Activated naive CD4-positive, alpha-beta T cell treated with anti-CD3 and anti-CD28 coated beads, Interleukin-2, amount 10 ng/mL, durations not matched to agents 7 days and 5 days (primary cell): ENCODE measurements at regions not wholly inside any gene's neighbourhood (a gene's known extent, or its start where the extent isn't known, plus 50 kb on each side); places are given as distances from the start of the nearest gene placed in this dataset.
A peak's percentile ranks its signal among the peaks of the same experiment; 100 is the strongest.
"Not testable (repeated sequence)": the region's sequence is repeated elsewhere in the genome, so short reads cannot be mapped to it uniquely, and the experiment has no call there.

ENCODE experiments used
- CTCF ChIA-PET: fragments of 350-600 bp; sonication (Branson Sonifier 250); formaldehyde crosslinking; loops from one replicate; lab custom pipeline; 2021; ENCODE audit warnings: antibody characterized with exemption; lab: Charles Lee
- DNase-seq: peaks from one replicate; pipeline ENCODE4 v3.0.0-alpha.2; 2020
- H3K27ac Mint-ChIP-seq: one replicate; pipeline ENCODE4 v1.8.0; 2021; ENCODE audit warnings: mild to moderate bottlenecking, moderate library complexity, mixed read lengths
- H3K27me3 Mint-ChIP-seq: one replicate; pipeline ENCODE4 v1.8.0; 2021; ENCODE audit warnings: mild to moderate bottlenecking, mixed read lengths
- H3K36me3 Mint-ChIP-seq: one replicate; pipeline ENCODE4 v1.8.0; 2021; ENCODE audit warnings: mixed read lengths
- H3K4me1 Mint-ChIP-seq: one replicate; pipeline ENCODE4 v1.8.0; 2021; ENCODE audit warnings: mixed read lengths
- H3K4me3 Mint-ChIP-seq: one replicate; pipeline ENCODE4 v1.8.0; 2021; ENCODE audit warnings: mild to moderate bottlenecking, moderate library complexity, mixed read lengths
- H3K9me3 Mint-ChIP-seq: one replicate; pipeline ENCODE4 v1.8.0; 2021; ENCODE audit warnings: mixed read lengths

DNA sequence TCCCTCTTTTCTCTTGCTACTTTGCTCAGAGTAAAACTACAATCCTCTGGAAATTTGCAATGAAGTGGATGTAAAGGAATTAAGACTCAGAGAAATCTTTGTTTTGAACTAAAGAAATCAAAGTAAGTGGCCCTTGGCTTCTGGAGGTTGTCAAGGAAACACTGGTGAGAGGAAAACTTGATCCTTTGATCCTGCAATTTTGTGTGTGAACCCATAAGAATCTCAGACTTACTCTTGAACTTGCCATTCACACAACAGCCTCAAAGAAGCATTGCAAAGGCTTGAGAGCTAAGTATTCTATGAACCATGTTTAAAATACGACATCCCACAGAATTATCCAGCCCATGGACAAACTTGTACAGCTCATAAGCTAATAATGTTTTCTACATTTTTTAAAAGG, 827.5 kb downstream of the TAF11L14 start:
- CTCF ChIA-PET, result interaction anchor here (1.2 kb wide), 1 partner anchor 237 kb away, joined by 3 read pairs; no protein-coding TSS in a partner anchor
- DNase-seq, result no peak
- no peaks in the 10 kb centered on the region for H3K36me3 Mint-ChIP-seq
- peaks cover 1% of the 10 kb centered on the region for H3K9me3 Mint-ChIP-seq
- no peak overlapping the region for H3K4me3 Mint-ChIP-seq
- no peak overlapping the region for H3K27ac Mint-ChIP-seq
- no peaks in the 10 kb centered on the region for H3K4me1 Mint-ChIP-seq
- H3K27me3 Mint-ChIP-seq, result no peaks in the 10 kb centered on the region

- H3K4me3 Mint-ChIP-seq, result no peak overlapping the region
- DNase-seq, result peak; percentile 52
- H3K4me1 Mint-ChIP-seq, result no peaks in the 10 kb centered on the region
- no peaks in the 10 kb centered on the region for H3K27me3 Mint-ChIP-seq
- CTCF ChIA-PET, result interaction anchor here (0.6 to 2.1 kb wide), 5 partner anchors 9 to 606 kb away, joined by 3 to 5 read pairs (median 3); no protein-coding TSS in a partner anchor
- no peaks in the 10 kb centered on the region for H3K9me3 Mint-ChIP-seq
- no peak overlapping the region for H3K27ac Mint-ChIP-seq
- no peaks in the 10 kb centered on the region for H3K36me3 Mint-ChIP-seq
These were observed 831.8 kb downstream of the TAF11L14 start for GRCh38 chr5:18465833-18466681.

- H3K4me1 Mint-ChIP-seq, result no peaks in the 10 kb centered on the region
- CTCF ChIA-PET, result interaction anchor here (0.7 to 2.1 kb wide), 3 partner anchors 10 to 232 kb away, joined by 3 to 5 read pairs (median 4); no protein-coding TSS in a partner anchor
These were observed 832.5 kb downstream of the TAF11L14 start for GRCh38 chr5:18466731-18467130.

DNA sequence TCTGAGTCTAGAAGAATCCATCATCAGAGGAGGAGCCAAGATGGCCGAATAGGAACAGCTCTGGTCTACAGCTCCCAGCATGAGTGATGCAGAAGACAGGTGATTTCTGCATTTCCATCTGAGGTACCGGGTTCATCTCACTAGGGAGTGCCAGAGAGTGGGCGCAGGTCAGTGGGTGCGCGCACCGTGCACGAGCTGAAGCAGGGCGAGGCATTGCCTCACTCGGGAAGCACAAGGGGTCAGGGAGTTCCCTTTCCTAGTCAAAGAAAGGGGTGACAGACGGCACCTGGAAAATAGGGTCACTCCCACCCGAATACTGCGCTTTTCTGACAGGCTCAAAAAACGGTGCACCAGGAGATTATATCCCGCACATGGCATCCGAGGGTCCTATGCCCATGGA, 837.5 kb downstream of the TAF11L14 start:
- DNase-seq, CTCF ChIA-PET, H3K27ac Mint-ChIP-seq: not testable (repeated sequence)

More at GRCh38 chr5:18466731-18467130, 832.5 kb downstream of the TAF11L14 start:
- H3K4me3 Mint-ChIP-seq, result no peak overlapping the region
- peaks cover 6% of the 10 kb centered on the region for H3K9me3 Mint-ChIP-seq
- no peak overlapping the region for H3K27ac Mint-ChIP-seq
- no peaks in the 10 kb centered on the region for H3K27me3 Mint-ChIP-seq
- no peak for DNase-seq
- no peaks in the 10 kb centered on the region for H3K36me3 Mint-ChIP-seq

GRCh38 chr5:18483451-18483850, 849.2 kb downstream of the TAF11L14 start:
- Mint-ChIP-seq H3K4me1 (no peaks in the 10 kb centered on the region), H3K27ac (no peak overlapping the region), H3K4me3 (no peak overlapping the region), H3K9me3 (no peaks in the 10 kb centered on the region), H3K36me3 (no peaks in the 10 kb centered on the region), H3K27me3 (no peaks in the 10 kb centered on the region)
- CTCF ChIA-PET, result no interaction called here
- DNase-seq, result no peak

More for the DNA sequence above, 837.5 kb downstream of the TAF11L14 start:
- not testable (repeated sequence) for H3K27me3 Mint-ChIP-seq, H3K4me1 Mint-ChIP-seq, H3K4me3 Mint-ChIP-seq, H3K36me3 Mint-ChIP-seq
- peaks cover 11% of the 10 kb centered on the region for H3K9me3 Mint-ChIP-seq

GRCh38 chr5:18487928-18488480, 853.7 kb downstream of the TAF11L14 start:
- Mint-ChIP-seq H3K27ac (no peak overlapping the region), H3K4me3 (no peak overlapping the region), H3K27me3 (no peaks in the 10 kb centered on the region), H3K4me1 (no peaks in the 10 kb centered on the region), H3K36me3 (no peaks in the 10 kb centered on the region), H3K9me3 (no peaks in the 10 kb centered on the region)
- CTCF ChIA-PET, result no interaction called here
- DNase-seq, result no peak

DNA sequence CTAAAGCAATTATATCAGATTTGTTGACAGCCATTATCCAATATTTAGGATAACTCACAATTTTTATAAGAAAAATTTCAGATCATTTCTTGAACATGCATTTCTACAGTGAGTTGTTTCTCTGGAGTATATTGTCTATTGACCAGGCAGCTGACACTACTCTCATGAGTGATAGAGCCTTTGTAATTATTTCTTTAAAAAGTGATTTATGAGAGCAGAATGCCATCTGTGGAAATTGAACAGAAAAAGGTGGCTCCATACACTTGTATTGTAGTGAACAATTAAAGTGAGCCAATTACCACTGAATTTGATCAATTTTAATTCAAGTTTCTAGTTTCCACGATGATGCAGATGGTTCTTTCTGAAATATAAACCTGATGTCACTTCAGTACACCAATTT, 855.4 kb downstream of the TAF11L14 start:
- no peak overlapping the region for H3K4me3 Mint-ChIP-seq
- no peaks in the 10 kb centered on the region for H3K4me1 Mint-ChIP-seq
- H3K27ac Mint-ChIP-seq, result no peak overlapping the region
- H3K27me3 Mint-ChIP-seq, result no peaks in the 10 kb centered on the region
- CTCF ChIA-PET, result no interaction called here
- H3K9me3 Mint-ChIP-seq, result no peaks in the 10 kb centered on the region
- H3K36me3 Mint-ChIP-seq, result no peaks in the 10 kb centered on the region
- DNase-seq, result no peak

DNA sequence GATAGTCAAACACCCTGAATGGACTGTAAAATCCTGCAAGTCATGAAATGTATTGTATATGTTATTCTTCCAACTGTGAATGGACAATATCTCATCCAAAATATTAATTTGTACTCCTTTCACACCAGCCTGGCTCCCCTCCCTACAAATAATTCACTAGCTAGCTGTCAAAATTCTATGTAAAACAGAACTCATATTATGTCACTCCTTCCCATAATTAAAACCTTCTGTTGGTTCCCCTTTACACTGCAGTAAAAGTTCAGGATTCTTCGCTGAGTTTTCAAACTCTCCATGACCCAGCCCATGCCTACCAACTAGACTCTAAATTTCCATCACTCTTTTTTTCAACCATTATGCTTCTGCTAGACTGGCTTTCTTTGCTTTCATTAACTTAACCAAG, 857.1 kb downstream of the TAF11L14 start:
- CTCF ChIA-PET, result no interaction called here
- H3K4me3 Mint-ChIP-seq, result no peak overlapping the region
- H3K27me3 Mint-ChIP-seq, result no peaks in the 10 kb centered on the region
- H3K9me3 Mint-ChIP-seq, result no peaks in the 10 kb centered on the region
- H3K4me1 Mint-ChIP-seq, result no peaks in the 10 kb centered on the region
- no peak overlapping the region for H3K27ac Mint-ChIP-seq
- H3K36me3 Mint-ChIP-seq, result no peaks in the 10 kb centered on the region
- no peak for DNase-seq

GRCh38 chr5:18495157-18495556, 860.9 kb downstream of the TAF11L14 start:
- no peaks in the 10 kb centered on the region for H3K4me1 Mint-ChIP-seq
- DNase-seq, result no peak
- no peaks in the 10 kb centered on the region for H3K9me3 Mint-ChIP-seq
- no peaks in the 10 kb centered on the region for H3K36me3 Mint-ChIP-seq
- H3K27ac Mint-ChIP-seq, result no peak overlapping the region
- H3K27me3 Mint-ChIP-seq, result no peaks in the 10 kb centered on the region
- CTCF ChIA-PET, result no interaction called here
- H3K4me3 Mint-ChIP-seq, result no peak overlapping the region

GRCh38 chr5:18496041-18496440, 861.8 kb downstream of the TAF11L14 start:
- Mint-ChIP-seq H3K4me3 (no peak overlapping the region), H3K36me3 (no peaks in the 10 kb centered on the region), H3K27me3 (no peaks in the 10 kb centered on the region), H3K9me3 (no peaks in the 10 kb centered on the region), H3K27ac (no peak overlapping the region), H3K4me1 (no peaks in the 10 kb centered on the region)
- CTCF ChIA-PET, result no interaction called here
- DNase-seq, result no peak

DNA sequence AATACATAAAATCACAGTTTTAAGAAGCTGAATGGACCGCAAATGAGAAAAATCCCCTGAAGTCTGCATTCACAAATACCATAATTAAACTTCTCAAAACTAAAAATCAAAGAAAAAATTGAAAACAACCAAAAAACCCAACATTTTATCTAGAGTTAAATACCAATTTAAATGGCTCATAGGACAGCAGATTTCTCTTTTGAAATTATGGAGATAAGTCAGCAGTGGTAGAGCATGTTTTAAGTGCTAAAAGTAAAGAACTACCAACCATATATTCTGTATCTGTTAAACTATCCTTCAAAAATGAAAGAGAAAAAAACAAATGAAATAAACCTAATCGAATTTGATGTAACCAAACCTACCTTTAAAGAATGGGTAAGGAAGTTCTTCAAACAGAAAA, 862.8 kb downstream of the TAF11L14 start:
- CTCF ChIA-PET, result no interaction called here
- no peaks in the 10 kb centered on the region for H3K4me1 Mint-ChIP-seq

GRCh38 chr5:18503797-18504328, 869.6 kb downstream of the TAF11L14 start:
- no peak for DNase-seq
- Mint-ChIP-seq H3K36me3 (no peaks in the 10 kb centered on the region), H3K27me3 (no peaks in the 10 kb centered on the region), H3K27ac (no peak overlapping the region), H3K4me1 (no peaks in the 10 kb centered on the region), H3K4me3 (no peak overlapping the region), H3K9me3 (peaks cover 5% of the 10 kb centered on the region)
- CTCF ChIA-PET, result no interaction called here

More for the DNA sequence above, 862.8 kb downstream of the TAF11L14 start:
- no peaks in the 10 kb centered on the region for H3K27me3 Mint-ChIP-seq
- no peaks in the 10 kb centered on the region for H3K9me3 Mint-ChIP-seq
- no peak overlapping the region for H3K27ac Mint-ChIP-seq
- no peak for DNase-seq
- H3K4me3 Mint-ChIP-seq, result no peak overlapping the region
- no peaks in the 10 kb centered on the region for H3K36me3 Mint-ChIP-seq

DNA sequence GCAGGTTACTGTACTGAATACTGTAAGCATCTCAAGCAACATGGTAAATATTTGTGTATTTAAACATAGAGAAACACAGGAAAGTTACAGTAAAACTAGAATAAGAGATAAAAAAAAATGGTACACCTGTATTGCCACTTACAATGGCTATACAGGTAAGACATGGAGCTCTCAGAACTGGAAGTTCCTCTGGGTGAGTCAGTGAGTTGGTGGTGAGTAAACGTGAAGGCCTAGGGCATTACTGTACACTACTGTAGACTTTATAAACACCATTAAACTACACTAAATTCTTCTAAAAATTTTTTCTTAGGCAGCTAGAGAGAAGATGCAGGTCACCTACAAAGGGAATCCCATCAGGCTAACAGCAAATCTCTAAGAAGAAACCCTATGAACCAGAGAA, 872.9 kb downstream of the TAF11L14 start:
- Mint-ChIP-seq H3K4me1 (no peaks in the 10 kb centered on the region), H3K27ac (no peak overlapping the region), H3K36me3 (no peaks in the 10 kb centered on the region), H3K27me3 (no peaks in the 10 kb centered on the region), H3K9me3 (peaks cover 7% of the 10 kb centered on the region), H3K4me3 (no peak overlapping the region)
- no peak for DNase-seq
- CTCF ChIA-PET, result no interaction called here

DNA sequence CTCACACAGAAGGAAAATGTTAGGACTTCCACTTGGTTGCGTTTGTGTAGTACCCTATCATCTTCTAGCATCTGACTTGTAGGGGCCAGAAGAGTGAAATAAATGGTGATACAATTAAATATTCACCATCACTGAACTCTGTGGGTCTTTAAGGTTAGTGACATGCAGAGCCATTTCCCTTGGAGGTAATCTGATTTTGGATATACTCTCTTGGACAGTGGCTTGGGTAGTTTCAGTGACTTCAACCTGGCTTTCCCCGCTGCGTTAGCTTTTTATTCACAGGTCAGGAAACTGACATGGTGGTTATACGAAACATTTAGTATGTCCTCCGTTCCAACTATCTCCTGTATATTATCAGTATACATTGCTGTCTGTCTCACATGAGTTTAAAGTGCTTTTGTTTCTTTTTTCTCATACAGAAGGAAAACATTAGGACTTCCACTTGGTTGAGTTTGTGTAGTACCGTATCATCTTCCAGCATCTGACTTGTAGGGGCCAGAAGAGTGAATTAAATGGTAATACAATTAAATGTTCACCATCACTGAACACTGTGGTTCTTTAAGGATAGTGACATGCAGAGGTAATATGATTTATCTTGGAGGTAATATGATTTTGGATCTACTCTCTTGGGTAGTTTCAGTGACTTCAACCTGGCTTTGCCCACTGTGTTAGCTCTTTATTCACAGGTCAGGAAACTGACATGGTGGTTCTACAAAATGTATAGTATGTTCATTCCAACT, 883.6 kb downstream of the TAF11L14 start:
- Mint-ChIP-seq H3K36me3 (no peaks in the 10 kb centered on the region), H3K4me1 (no peaks in the 10 kb centered on the region), H3K9me3 (peaks cover 4% of the 10 kb centered on the region), H3K27ac (no peak overlapping the region), H3K27me3 (no peaks in the 10 kb centered on the region), H3K4me3 (no peak overlapping the region)
- no peak for DNase-seq
- CTCF ChIA-PET, result no interaction called here
